SK-N-SH treated with all-trans-retinoic acid at 6 μM for 48 hours (cell line): ENCODE measurements at regions not wholly inside any gene's neighbourhood (a gene's known extent, or its start where the extent isn't known, plus 50 kb on each side); places are given as distances from the start of the nearest gene placed in this dataset.

Experiments
- ATAC-seq: fragments of 200-7000 bp; cut with Tn5 transposase; 3 replicates; pipeline ENCODE4 v1.9.1; 2020; ENCODE audit warnings: mild to moderate bottlenecking, moderate library complexity
- BACH2 ChIP-seq: fragments of 250-450 bp; sonication (Bioruptor Pico); IDR thresholded peaks from 2 replicates; pipeline ENCODE4 v1.9.0; 2021; ENCODE audit warnings: mild to moderate bottlenecking, borderline replicate concordance
- CSDC2 ChIP-seq: fragments of 250-450 bp; sonication (Bioruptor Pico); IDR thresholded peaks from 2 replicates; pipeline ENCODE4 v1.5.0; 2020; ENCODE audit warnings: mild to moderate bottlenecking, moderate library complexity
- ESRRG ChIP-seq: fragments of 250-450 bp; sonication (Bioruptor Pico); IDR thresholded peaks from 2 replicates; pipeline ENCODE4 v1.6.1; 2021; ENCODE audit warnings: mild to moderate bottlenecking
- ISL1 ChIP-seq: fragments of 250-450 bp; sonication (Bioruptor Pico); IDR thresholded peaks from 2 replicates; pipeline ENCODE4 v2.1.2; 2022; ENCODE audit warnings: mild to moderate bottlenecking, moderate library complexity
- OSR1 ChIP-seq: fragments of 250-450 bp; sonication (Bioruptor Pico); IDR thresholded peaks from 2 replicates; pipeline ENCODE4 v1.8.0; 2022; ENCODE audit warnings: moderate library complexity, mild to moderate bottlenecking, inconsistent platforms
- PPARA ChIP-seq: fragments of 250-450 bp; sonication (Bioruptor Pico); IDR thresholded peaks from 2 replicates; pipeline ENCODE4 v1.5.0; 2020; ENCODE audit warnings: mild to moderate bottlenecking, borderline replicate concordance
- RARB ChIP-seq: fragments of 250-450 bp; sonication (Bioruptor Pico); IDR thresholded peaks from 2 replicates; pipeline ENCODE4 v1.8.0; 2021; ENCODE audit warnings: mild to moderate bottlenecking, moderate library complexity
- SNAI2 ChIP-seq: fragments of 250-450 bp; sonication (Bioruptor Pico); IDR thresholded peaks from 2 replicates; pipeline ENCODE4 v1.5.0; 2020; ENCODE audit warnings: mild to moderate bottlenecking, moderate library complexity
- TCF4 ChIP-seq: fragments of 250-450 bp; sonication (Bioruptor Pico); IDR thresholded peaks from 2 replicates; pipeline ENCODE4 v1.8.0; 2021; ENCODE audit warnings: mild to moderate bottlenecking, moderate library complexity, borderline replicate concordance
- TOX ChIP-seq: fragments of 250-450 bp; sonication (Bioruptor Pico); IDR thresholded peaks from 2 replicates; pipeline ENCODE4 v1.8.0; 2021; ENCODE audit warnings: mild to moderate bottlenecking, moderate library complexity, borderline replicate concordance
- ZC3H10 ChIP-seq: fragments of 250-450 bp; sonication (Bioruptor Pico); IDR thresholded peaks from 2 replicates; pipeline ENCODE4 v1.5.1; 2021; ENCODE audit warnings: mild to moderate bottlenecking, moderate library complexity
- ZFP3 ChIP-seq: fragments of 250-450 bp; sonication (Bioruptor Pico); IDR thresholded peaks from 2 replicates; pipeline ENCODE4 v1.5.0; 2020; ENCODE audit warnings: mild to moderate bottlenecking, moderate library complexity
- ZFP30 ChIP-seq: fragments of 450-650 bp; formaldehyde crosslinking; IDR thresholded peaks from 2 replicates; pipeline ENCODE4 v1.5.0; 2022; ENCODE audit warnings: mild to moderate bottlenecking, moderate library complexity
- ZNF565 ChIP-seq: fragments of 450-650 bp; formaldehyde crosslinking; conservative IDR thresholded peaks from 2 replicates; pipeline ENCODE4 v1.5.0; 2020; ENCODE audit warnings: low read depth, mild to moderate bottlenecking, moderate library complexity
- ZNF70 ChIP-seq: fragments of 450-650 bp; formaldehyde crosslinking; IDR thresholded peaks from 2 replicates; pipeline ENCODE4 v1.5.0; 2020; ENCODE audit warnings: mild to moderate bottlenecking, moderate library complexity
- ZNF8 ChIP-seq: fragments of 450-650 bp; formaldehyde crosslinking; IDR thresholded peaks from 2 replicates; pipeline ENCODE4 v1.5.0; 2020; ENCODE audit warnings: mild to moderate bottlenecking, moderate library complexity
- TF ChIP-seq, protein P1 (sequence below): fragments of 250-450 bp; sonication (Bioruptor Pico); IDR thresholded peaks from 2 replicates; pipeline ENCODE4 v1.5.1; 2020; ENCODE audit warnings: low read depth, mild to moderate bottlenecking, moderate library complexity
- TF ChIP-seq, protein P2 (sequence below): fragments of 250-450 bp; sonication (Bioruptor Pico); IDR thresholded peaks from 2 replicates; pipeline ENCODE4 v1.5.1; 2021; ENCODE audit warnings: mild to moderate bottlenecking, moderate library complexity
- TF ChIP-seq, protein P3 (sequence below): fragments of 250-450 bp; sonication (Bioruptor Pico); IDR thresholded peaks from 2 replicates; pipeline ENCODE4 v1.8.0; 2020; ENCODE audit warnings: mild to moderate bottlenecking, moderate library complexity, borderline replicate concordance
- TF ChIP-seq, protein P4 (sequence below): fragments of 250-450 bp; sonication (Bioruptor Pico); IDR thresholded peaks from 2 replicates; pipeline ENCODE4 v1.8.0; 2021; ENCODE audit warnings: low read depth, mild to moderate bottlenecking, moderate library complexity, borderline replicate concordance

DNA sequence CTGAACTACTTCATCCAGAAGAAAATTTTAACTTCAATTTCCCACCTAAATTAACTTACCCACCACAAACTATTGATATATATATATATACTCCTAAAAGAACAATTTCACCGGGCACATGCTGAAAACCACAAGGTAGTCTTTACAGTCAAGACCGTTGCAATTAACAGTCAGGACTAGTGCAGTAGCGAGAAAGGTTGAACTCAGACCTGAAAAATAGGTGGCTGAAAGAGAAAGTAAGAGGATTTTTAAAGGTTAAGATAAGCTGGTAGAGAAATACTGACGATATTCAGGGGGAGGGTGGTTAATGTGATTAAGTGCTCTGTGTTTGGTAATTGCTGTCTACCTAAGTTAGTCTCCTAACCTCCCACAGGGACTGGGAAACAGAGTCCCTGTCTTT, 1153.5 kb upstream of the TMPRSS15 start:
- TF ChIP-seq CSDC2 (CRISPR knock-in tag) (no peak), TOX (CRISPR knock-in tag) (no peak), ZFP3 (no peak), PPARA (CRISPR knock-in tag) (no peak), OSR1 (CRISPR knock-in tag) (no peak), SNAI2 (CRISPR knock-in tag) (no peak), ZNF70 (CRISPR knock-in tag) (no peak), ISL1 (CRISPR knock-in tag) (no peak), ZC3H10 (CRISPR knock-in tag) (no peak)
- TF ChIP-seq, protein P1, sequence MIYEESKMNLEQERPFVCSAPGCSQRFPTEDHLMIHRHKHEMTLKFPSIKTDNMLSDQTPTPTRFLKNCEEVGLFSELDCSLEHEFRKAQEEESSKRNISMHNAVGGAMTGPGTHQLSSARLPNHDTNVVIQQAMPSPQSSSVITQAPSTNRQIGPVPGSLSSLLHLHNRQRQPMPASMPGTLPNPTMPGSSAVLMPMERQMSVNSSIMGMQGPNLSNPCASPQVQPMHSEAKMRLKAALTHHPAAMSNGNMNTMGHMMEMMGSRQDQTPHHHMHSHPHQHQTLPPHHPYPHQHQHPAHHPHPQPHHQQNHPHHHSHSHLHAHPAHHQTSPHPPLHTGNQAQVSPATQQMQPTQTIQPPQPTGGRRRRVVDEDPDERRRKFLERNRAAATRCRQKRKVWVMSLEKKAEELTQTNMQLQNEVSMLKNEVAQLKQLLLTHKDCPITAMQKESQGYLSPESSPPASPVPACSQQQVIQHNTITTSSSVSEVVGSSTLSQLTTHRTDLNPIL (CRISPR knock-in tag), result no peak
- TF ChIP-seq, protein P2, sequence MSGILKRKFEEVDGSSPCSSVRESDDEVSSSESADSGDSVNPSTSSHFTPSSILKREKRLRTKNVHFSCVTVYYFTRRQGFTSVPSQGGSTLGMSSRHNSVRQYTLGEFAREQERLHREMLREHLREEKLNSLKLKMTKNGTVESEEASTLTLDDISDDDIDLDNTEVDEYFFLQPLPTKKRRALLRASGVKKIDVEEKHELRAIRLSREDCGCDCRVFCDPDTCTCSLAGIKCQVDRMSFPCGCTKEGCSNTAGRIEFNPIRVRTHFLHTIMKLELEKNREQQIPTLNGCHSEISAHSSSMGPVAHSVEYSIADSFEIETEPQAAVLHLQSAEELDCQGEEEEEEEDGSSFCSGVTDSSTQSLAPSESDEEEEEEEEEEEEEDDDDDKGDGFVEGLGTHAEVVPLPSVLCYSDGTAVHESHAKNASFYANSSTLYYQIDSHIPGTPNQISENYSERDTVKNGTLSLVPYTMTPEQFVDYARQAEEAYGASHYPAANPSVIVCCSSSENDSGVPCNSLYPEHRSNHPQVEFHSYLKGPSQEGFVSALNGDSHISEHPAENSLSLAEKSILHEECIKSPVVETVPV (CRISPR knock-in tag), result no peak
- TF ChIP-seq, protein P3, sequence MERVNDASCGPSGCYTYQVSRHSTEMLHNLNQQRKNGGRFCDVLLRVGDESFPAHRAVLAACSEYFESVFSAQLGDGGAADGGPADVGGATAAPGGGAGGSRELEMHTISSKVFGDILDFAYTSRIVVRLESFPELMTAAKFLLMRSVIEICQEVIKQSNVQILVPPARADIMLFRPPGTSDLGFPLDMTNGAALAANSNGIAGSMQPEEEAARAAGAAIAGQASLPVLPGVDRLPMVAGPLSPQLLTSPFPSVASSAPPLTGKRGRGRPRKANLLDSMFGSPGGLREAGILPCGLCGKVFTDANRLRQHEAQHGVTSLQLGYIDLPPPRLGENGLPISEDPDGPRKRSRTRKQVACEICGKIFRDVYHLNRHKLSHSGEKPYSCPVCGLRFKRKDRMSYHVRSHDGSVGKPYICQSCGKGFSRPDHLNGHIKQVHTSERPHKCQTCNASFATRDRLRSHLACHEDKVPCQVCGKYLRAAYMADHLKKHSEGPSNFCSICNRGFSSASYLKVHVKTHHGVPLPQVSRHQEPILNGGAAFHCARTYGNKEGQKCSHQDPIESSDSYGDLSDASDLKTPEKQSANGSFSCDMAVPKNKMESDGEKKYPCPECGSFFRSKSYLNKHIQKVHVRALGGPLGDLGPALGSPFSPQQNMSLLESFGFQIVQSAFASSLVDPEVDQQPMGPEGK (CRISPR knock-in tag), result no peak
- ATAC-seq, result no peak

DNA sequence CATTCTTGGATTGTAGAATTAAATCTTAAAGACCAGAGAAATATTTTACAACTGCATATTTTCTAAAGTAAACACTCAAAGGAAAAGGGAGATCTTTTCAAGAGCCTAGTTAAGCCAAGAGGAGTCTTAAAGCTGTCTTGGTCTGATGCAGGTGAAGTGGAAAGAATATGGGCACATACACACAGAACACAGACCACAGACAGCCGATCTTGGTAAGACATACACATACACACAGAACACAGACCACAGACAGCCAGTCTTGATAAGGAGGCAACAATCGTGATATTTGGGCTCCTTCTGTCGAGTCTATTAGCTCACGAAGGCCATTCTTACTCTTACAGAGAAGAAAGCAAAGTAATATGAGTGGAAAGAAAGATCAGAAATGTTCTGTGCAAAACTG, 1153.9 kb upstream of the TMPRSS15 start:
- ATAC-seq, result no peak
- TF ChIP-seq ZNF8 (CRISPR knock-in tag), result no peak
- no peak for TF ChIP-seq TCF4
- TF ChIP-seq ESRRG, result no peak
- no peak for TF ChIP-seq PPARA (CRISPR knock-in tag)
- TF ChIP-seq, protein P2 (CRISPR knock-in tag), result no peak
- TF ChIP-seq, protein P4, sequence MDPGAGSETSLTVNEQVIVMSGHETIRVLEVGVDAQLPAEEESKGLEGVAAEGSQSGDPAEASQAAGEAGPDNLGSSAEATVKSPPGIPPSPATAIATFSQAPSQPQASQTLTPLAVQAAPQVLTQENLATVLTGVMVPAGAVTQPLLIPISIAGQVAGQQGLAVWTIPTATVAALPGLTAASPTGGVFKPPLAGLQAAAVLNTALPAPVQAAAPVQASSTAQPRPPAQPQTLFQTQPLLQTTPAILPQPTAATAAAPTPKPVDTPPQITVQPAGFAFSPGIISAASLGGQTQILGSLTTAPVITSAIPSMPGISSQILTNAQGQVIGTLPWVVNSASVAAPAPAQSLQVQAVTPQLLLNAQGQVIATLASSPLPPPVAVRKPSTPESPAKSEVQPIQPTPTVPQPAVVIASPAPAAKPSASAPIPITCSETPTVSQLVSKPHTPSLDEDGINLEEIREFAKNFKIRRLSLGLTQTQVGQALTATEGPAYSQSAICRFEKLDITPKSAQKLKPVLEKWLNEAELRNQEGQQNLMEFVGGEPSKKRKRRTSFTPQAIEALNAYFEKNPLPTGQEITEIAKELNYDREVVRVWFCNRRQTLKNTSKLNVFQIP (CRISPR knock-in tag), result no peak
- no peak for TF ChIP-seq ZNF70 (CRISPR knock-in tag)

DNA sequence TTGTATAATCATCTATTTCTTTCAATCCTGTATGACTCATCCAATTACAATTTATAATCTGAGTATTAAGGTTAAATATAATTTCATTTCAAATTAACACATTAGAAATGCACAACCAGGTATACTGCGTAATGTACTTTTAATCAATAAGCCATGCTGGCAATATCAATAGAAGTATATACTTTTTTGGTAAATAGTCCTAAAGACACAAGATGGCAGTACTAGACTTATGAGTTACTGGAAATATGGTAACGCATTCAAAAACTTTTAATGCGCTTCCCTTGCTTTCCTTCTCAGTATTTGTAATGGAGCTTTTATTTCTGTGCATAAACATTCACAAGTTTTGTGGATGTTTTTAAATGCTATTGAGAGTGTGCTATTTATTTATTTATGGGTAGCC, 1162.0 kb upstream of the TMPRSS15 start:
- no peak for ATAC-seq
- TF ChIP-seq PPARA (CRISPR knock-in tag) (no peak), ZFP3 (no peak)
- TF ChIP-seq, protein P3 (CRISPR knock-in tag), result no peak

DNA sequence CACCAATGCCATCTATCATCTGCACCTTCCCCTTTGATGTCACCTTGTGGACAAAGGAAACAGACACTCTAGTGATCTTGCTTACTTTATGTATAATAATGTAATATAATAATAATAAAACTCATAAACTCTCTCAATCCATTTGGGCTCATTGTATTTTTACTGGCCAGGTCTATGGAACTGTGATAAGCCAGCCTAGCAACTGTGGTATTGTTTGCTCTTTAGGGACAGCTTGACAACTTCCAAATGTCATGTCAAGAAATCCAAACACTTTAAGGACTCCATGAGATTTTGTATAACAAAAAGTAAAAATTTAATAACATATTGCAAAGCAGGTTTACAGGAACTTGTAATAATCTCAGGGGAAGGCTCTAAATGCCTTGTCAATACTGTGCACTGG, 1163.4 kb upstream of the TMPRSS15 start:
- no peak for ATAC-seq
- TF ChIP-seq, protein P4 (CRISPR knock-in tag), result no peak
- no peak for TF ChIP-seq TCF4
- TF ChIP-seq ZNF8 (CRISPR knock-in tag), result no peak
- TF ChIP-seq RARB (CRISPR knock-in tag), result no peak
- TF ChIP-seq BACH2 (CRISPR knock-in tag), result no peak
- TF ChIP-seq OSR1 (CRISPR knock-in tag), result no peak
- TF ChIP-seq ZNF565 (CRISPR knock-in tag), result no peak
- TF ChIP-seq ZFP30, result no peak
- TF ChIP-seq, protein P2 (CRISPR knock-in tag), result no peak
- no peak for TF ChIP-seq ESRRG
- no peak for TF ChIP-seq ZFP3
